Adrenal gland (tissue), 9 donors: ENCODE measurements at regions not wholly inside any gene's neighbourhood (a gene's known extent, or its start where the extent isn't known, plus 50 kb on each side); places are given as distances from the start of the nearest gene placed in this dataset.
"Not testable (repeated sequence)": the region's sequence is repeated elsewhere in the genome, so short reads cannot be mapped to it uniquely, and the experiment has no call there.

Experiments
- DNase-seq, 7 donors: peaks; one replicate each; pipeline ENCODE4 v3.0.0-alpha.2; 2019 to 2020
- H3K27ac ChIP-seq, 5 donors: fragments of 200-600 bp; sonication (generic) in 4 of 5; 1 replicate in 3 of 5; 2 replicates in 2 of 5; pipeline versions ENCODE4 v1.5.1 to v1.8.0; 2016 to 2020; ENCODE audit warnings: mild to moderate bottlenecking in 1 of 5
- H3K27me3 ChIP-seq: fragments of 200-600 bp; 2 replicates; pipeline ENCODE4 v1.8.0; 2021
- H3K36me3 ChIP-seq, 2 donors: fragments of 200-600 bp; replicated peaks in 1 of 2; 1 replicate in 1 of 2; 2 replicates in 1 of 2; pipeline versions ENCODE4 v1.5.1 to v1.8.0; 2018 to 2022
- H3K4me1 ChIP-seq, 2 donors: fragments of 200-600 bp; replicated peaks in 1 of 2; 1 replicate in 1 of 2; 2 replicates in 1 of 2; pipeline versions ENCODE4 v1.5.1 to v1.8.0; 2018 to 2021
- H3K4me3 ChIP-seq, 4 donors: fragments of 200-600 bp; sonication (generic) in 3 of 4; one replicate each; pipeline ENCODE4 v1.5.1; 2016 to 2018
- H3K9me3 ChIP-seq, 3 donors: fragments of 200-600 bp; sonication (generic) in 1 of 3; replicated peaks in 1 of 3; 1 replicate in 2 of 3; 2 replicates in 1 of 3; pipeline versions ENCODE4 v1.5.1 to v1.8.0; 2016 to 2021
- POLR2A ChIP-seq, 2 donors: fragments of 450-650 bp; IDR thresholded peaks; one replicate each; pipeline ENCODE4 v1.6.1; 2017; ENCODE audit warnings: antibody characterized with exemption in 2 of 2, mild to moderate bottlenecking in 2 of 2, moderate library complexity in 1 of 2
- WGBS, 4 donors: extraction: QIAGEN DNeasy Blood & Tissue Kit in 2 of 4; methylation state at CpG; one replicate each; pipeline versions ENCODE4 v1.1.5 to v1.1.7; 2013 to 2017; 5-methylcytosine and 5-hydroxymethylcytosine counted together
- intact Hi-C, 2 donors: fragments of 100-400 bp; cut with DNase I; formaldehyde crosslinking; loops; one replicate each; pipeline versions ENCODE4 v1.14.1 to v1.15.0; 2022 to 2023
- TF ChIP-seq, protein P1 (sequence below), 6 experiments: fragments of 450-650 bp in 4 of 6; fragments of 200-600 bp in 2 of 6; sonication (generic) in 1 of 6; IDR thresholded peaks; 1 replicate in 5 of 6; 2 replicates in 1 of 6; pipeline versions ENCODE4 v1.5.1 to v1.8.0; 2016 to 2021; ENCODE audit warnings: antibody characterized with exemption in 6 of 6, mild to moderate bottlenecking in 2 of 6, moderate library complexity in 1 of 6
- donor health status: healthy with polysubstance abuse.
- donor health status: Bipolar disorder and iron deficiency.
- donor health status: DM: yes; HTN: yes; CAD: no.
- donor health status: DM: no; HTN: no; CAD: no.
- donor health status: DM: no; HTN: no; CAD: no.

DNA sequence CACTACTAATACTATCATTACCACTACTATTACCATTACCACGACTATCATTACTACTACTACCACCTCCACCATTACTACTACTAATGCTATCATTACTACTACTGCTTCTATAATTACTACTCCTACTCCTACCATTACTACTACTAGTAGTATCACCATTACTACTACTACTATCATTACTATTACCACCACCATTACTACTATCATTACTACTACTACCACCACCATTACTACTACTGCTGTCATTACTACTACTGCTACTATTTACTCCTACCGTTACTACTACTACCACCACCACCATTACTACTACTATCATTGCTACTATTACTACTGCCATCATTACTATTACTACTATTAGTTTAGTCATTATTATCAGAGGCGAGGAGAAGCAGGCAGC is 140.9 kb upstream of the KCNJ15 start:
- Histone ChIP-seq H3K9me3 (no peaks in the 10 kb centered on the region), H3K27ac (no peak overlapping the region), H3K27me3 (no peaks in the 10 kb centered on the region), H3K36me3 (no peaks in the 10 kb centered on the region), H3K4me3 (no peak overlapping the region), H3K4me1 (no peaks in the 10 kb centered on the region)
- WGBS, 4 donors, result 85 to 91% (median 88%) methylated on average over 3 of the region's 3 CpGs
- DNase-seq, result no peak
- no peak for TF ChIP-seq POLR2A (IDR thresholded peaks at IDR 0.05)
- TF ChIP-seq, protein P1, sequence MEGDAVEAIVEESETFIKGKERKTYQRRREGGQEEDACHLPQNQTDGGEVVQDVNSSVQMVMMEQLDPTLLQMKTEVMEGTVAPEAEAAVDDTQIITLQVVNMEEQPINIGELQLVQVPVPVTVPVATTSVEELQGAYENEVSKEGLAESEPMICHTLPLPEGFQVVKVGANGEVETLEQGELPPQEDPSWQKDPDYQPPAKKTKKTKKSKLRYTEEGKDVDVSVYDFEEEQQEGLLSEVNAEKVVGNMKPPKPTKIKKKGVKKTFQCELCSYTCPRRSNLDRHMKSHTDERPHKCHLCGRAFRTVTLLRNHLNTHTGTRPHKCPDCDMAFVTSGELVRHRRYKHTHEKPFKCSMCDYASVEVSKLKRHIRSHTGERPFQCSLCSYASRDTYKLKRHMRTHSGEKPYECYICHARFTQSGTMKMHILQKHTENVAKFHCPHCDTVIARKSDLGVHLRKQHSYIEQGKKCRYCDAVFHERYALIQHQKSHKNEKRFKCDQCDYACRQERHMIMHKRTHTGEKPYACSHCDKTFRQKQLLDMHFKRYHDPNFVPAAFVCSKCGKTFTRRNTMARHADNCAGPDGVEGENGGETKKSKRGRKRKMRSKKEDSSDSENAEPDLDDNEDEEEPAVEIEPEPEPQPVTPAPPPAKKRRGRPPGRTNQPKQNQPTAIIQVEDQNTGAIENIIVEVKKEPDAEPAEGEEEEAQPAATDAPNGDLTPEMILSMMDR (IDR thresholded peaks at IDR 0.05), result no peak
- intact Hi-C loops, result no loop called here

GRCh38 chr21:38119793-38120192 is 137.0 kb upstream of the KCNJ15 start:
- H3K36me3 ChIP-seq, result no peaks in the 10 kb centered on the region
- no peaks in the 10 kb centered on the region for H3K9me3 ChIP-seq
- no peak overlapping the region for H3K4me3 ChIP-seq
- 83 to 86% (median 86%) methylated on average over 4 of the region's 4 CpGs for WGBS, 4 donors
- no peaks in the 10 kb centered on the region for H3K4me1 ChIP-seq
- TF ChIP-seq POLR2A (IDR thresholded peaks at IDR 0.05), result no peak
- TF ChIP-seq, protein P1 (IDR thresholded peaks at IDR 0.05), result no peak
- peaks cover under 1% of the 10 kb centered on the region for H3K27me3 ChIP-seq
- intact Hi-C loops, result no loop called here
- no peak overlapping the region for H3K27ac ChIP-seq
- DNase-seq, result no peak

- intact Hi-C loops, H3K4me3 ChIP-seq, H3K9me3 ChIP-seq, DNase-seq, H3K27me3 ChIP-seq, H3K36me3 ChIP-seq, H3K27ac ChIP-seq, H3K4me1 ChIP-seq: not testable (repeated sequence)
- 86 to 93% (median 91%) methylated on average over 6 of the region's 6 CpGs for WGBS, 4 donors
Measured at GRCh38 chr21:38120679-38120983, 136.2 kb upstream of the KCNJ15 start.

- Histone ChIP-seq H3K27me3 (peaks cover 6% of the 10 kb centered on the region), H3K36me3 (no peaks in the 10 kb centered on the region), H3K4me1 (no peaks in the 10 kb centered on the region), H3K9me3 (no peaks in the 10 kb centered on the region), H3K4me3 (no peak overlapping the region), H3K27ac (no peak overlapping the region)
- intact Hi-C loops, result no loop called here
- WGBS, 4 donors, result 88 to 90% (median 89%) methylated on average over 32 of the region's 32 CpGs
- DNase-seq, result no peak
- TF ChIP-seq, protein P1 (IDR thresholded peaks at IDR 0.05), result no peak
- no peak for TF ChIP-seq POLR2A (IDR thresholded peaks at IDR 0.05)
Measured at GRCh38 chr21:38120984-38121855, 135.6 kb upstream of the KCNJ15 start.
